NB4 (cell line): ENCODE measurements at regions not wholly inside any gene's neighbourhood (a gene's known extent, or its start where the extent isn't known, plus 50 kb on each side); places are given as distances from the start of the nearest gene placed in this dataset.

Experiments
- DNase-seq: peaks from one replicate; pipeline ENCODE4 v3.0.0; 2010; ENCODE audit warnings: low read depth
- H3K4me3 ChIP-seq: one replicate; pipeline ENCODE4 v1.5.1; 2011; ENCODE audit warnings: mild to moderate bottlenecking, low read depth, low read length, moderate library complexity
- MYC ChIP-seq: IDR thresholded peaks from 2 replicates; pipeline ENCODE4 v1.6.1; 2011; ENCODE audit warnings: low read depth, low read length
- POLR2A ChIP-seq: IDR thresholded peaks from 2 replicates; pipeline ENCODE4 v1.6.1; 2011; ENCODE audit warnings: mild to moderate bottlenecking; ENCODE audit not compliant: insufficient read length; ENCODE audit errors: extremely low read depth
- TF ChIP-seq, protein P1 (sequence below): IDR thresholded peaks from one replicate; pipeline ENCODE4 v1.5.1; 2012; ENCODE audit warnings: low read depth, low read length
- TF ChIP-seq, protein P2 (sequence below): IDR thresholded peaks from 2 replicates; pipeline ENCODE4 v1.6.1; 2011; ENCODE audit warnings: low read depth, low read length

DNA sequence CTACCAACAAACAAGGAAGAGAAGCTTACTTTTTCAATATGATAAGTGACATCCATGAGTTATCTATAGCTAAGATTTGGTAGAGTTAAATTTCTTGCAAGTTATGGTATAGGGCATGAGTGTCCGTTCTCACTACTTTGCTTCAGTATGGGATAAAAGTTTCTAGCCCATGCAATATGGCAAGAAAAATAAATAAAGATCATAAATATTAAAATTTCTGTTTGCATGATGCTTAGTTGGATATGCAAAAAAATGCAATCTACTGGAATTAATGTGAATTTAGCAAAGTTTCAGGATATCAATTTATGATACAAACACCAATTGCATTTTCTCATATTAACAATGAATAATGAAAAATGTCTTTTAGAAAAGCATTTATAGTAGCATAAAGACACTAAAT lies 148.7 kb upstream of the ADARB2 start:
- DNase-seq = no peak
- H3K4me3 ChIP-seq = no peak overlapping the region
- no peak for TF ChIP-seq MYC
- no peak for TF ChIP-seq POLR2A

DNA sequence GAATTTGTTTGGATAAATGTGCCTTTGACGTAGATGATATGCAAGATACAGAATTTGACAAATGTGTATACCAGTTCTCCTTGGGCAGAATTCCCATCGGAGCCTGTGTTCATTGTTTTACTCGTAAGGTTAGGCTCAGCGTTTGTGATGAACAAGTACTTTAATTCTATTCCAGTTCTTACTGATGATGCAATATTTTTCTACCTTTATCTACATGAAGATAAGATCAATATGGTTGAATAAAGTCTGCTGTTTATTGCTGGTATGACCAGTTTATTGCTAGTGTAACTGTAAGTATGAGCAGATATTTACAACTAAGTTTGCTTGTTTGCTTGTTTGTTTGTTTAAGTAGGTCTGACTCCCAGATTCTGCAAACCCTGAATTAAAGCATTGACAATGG lies 145.4 kb upstream of the ADARB2 start:
- TF ChIP-seq MYC (no peak), POLR2A (no peak)
- TF ChIP-seq, protein P1, sequence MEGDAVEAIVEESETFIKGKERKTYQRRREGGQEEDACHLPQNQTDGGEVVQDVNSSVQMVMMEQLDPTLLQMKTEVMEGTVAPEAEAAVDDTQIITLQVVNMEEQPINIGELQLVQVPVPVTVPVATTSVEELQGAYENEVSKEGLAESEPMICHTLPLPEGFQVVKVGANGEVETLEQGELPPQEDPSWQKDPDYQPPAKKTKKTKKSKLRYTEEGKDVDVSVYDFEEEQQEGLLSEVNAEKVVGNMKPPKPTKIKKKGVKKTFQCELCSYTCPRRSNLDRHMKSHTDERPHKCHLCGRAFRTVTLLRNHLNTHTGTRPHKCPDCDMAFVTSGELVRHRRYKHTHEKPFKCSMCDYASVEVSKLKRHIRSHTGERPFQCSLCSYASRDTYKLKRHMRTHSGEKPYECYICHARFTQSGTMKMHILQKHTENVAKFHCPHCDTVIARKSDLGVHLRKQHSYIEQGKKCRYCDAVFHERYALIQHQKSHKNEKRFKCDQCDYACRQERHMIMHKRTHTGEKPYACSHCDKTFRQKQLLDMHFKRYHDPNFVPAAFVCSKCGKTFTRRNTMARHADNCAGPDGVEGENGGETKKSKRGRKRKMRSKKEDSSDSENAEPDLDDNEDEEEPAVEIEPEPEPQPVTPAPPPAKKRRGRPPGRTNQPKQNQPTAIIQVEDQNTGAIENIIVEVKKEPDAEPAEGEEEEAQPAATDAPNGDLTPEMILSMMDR = no peak
- TF ChIP-seq, protein P2, sequence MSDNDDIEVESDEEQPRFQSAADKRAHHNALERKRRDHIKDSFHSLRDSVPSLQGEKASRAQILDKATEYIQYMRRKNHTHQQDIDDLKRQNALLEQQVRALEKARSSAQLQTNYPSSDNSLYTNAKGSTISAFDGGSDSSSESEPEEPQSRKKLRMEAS = no peak
- no peak overlapping the region for H3K4me3 ChIP-seq
- DNase-seq = no peak

DNA sequence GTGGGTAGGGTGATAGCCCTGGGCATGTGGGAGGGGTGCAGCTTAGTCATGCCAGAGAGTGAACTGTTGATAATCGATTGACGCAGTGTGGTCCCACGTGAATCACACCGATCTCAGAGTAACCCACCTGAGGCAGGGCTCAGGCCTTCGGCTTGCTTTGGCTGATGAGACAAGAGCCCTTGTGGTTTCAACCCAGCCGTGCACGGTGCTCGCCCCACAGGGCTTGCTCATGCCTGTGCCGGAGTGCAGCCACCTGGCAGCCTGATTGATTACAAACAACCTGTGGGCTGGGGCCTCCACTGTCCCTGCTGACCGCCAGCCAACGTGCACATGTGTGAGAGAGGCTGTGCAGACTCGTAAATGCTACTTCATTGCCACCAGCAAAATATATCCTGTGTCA lies 144.9 kb upstream of the ADARB2 start:
- TF ChIP-seq, protein P2 = no peak
- TF ChIP-seq, protein P1 = no peak
- TF ChIP-seq POLR2A (no peak), MYC (no peak)
- no peak overlapping the region for H3K4me3 ChIP-seq
- DNase-seq = no peak

DNA sequence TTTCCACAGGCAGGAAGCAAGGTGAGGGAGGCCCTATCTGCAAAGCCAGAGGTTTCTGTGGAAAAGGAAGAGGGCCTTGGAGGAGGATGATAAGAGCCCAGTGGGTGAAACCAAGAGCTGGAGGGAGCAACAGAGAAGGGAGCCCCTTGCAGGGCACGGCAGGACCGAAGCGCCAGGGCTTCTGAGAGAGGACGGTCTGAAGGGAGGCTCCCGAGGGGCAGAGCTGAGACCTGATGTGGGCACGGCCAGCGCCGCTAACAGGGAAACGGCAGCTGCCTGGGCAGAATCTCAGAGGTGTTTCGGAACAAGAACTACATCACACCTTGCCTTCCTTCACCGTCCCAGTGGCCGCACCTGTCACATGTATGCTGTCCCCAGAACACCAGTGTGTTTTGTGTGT lies 144.3 kb upstream of the ADARB2 start:
- no peak for DNase-seq
- H3K4me3 ChIP-seq = no peak overlapping the region
- TF ChIP-seq, protein P1 = no peak
- TF ChIP-seq MYC = no peak
- TF ChIP-seq, protein P2 = no peak
- no peak for TF ChIP-seq POLR2A

DNA sequence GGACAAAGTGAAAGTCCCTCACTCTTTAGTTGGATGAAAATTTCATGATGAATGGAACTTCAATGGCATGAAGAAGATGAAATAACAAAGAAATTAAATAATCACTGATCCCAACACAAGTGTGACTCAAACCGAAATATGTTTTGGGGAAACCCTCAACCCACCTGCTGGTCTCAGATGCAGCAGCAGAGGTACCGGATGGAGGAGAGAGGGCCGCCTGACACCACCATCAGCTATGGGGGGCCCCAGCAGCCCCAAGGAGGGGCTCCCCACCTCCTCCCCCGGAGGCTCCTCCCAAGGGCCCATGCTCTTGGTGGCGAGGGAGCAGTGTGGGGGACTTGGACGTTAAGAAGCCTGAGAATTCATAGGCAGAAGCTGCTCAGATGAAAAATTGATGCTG lies 137.2 kb upstream of the ADARB2 start:
- TF ChIP-seq POLR2A (no peak), MYC (no peak)
- TF ChIP-seq, protein P1 = no peak
- TF ChIP-seq, protein P2 = no peak
- DNase-seq = no peak
- no peak overlapping the region for H3K4me3 ChIP-seq

DNA sequence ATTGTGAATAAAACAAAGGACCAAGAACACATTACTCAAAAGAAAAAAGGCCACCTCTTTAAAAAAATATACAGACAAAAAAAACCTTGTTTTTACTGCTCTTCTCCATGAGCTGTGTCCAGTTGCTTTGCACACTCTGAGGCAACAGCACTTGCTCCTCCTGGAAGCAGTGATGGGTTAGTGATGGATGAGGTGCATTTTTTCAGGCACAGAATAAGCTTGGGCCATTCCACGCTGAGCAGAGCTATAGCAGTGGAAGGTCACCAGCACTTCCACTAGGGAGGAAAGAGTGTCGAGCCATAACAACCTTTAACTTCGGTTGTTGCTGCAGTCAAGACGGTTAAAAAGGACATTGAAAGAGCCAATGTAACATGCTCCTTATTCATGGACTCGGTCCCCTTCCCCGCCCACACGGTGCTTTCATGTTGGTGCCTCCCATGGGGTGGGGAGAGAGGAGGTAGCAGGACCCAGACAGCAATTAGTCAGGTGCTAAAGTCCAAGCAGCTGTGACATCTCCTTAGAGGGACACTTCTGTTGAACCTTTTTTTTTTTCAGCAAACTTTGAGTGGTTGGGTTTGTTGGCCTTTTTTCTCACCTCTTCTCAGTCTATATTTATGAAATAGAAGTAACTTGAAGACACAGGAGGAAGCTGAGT lies 136.5 kb upstream of the ADARB2 start:
- TF ChIP-seq, protein P2 = no peak
- no peak for TF ChIP-seq MYC
- TF ChIP-seq, protein P1 = no peak
- TF ChIP-seq POLR2A = no peak
- DNase-seq = no peak
- H3K4me3 ChIP-seq = no peak overlapping the region
